Liver (tissue), 8 donors: ENCODE measurements at regions not wholly inside any gene's neighbourhood (a gene's known extent, or its start where the extent isn't known, plus 50 kb on each side); places are given as distances from the start of the nearest gene placed in this dataset.

Source experiments
- DNase-seq: peaks from one replicate; pipeline ENCODE4 v3.0.0-alpha.2; 2017; ENCODE audit warnings: low spot score
- H3K27ac ChIP-seq, 2 donors: one replicate each; pipeline ENCODE4 v1.7.0; 2013; ENCODE audit warnings: inconsistent platforms in 2 of 2, low read length in 2 of 2, control low read depth in 1 of 2, low read depth in 1 of 2, mild to moderate bottlenecking in 1 of 2
- H3K27me3 ChIP-seq, 4 donors: one replicate each; pipeline versions ENCODE4 v1.6.1 to v1.7.0; 2013; ENCODE audit warnings: low read length in 3 of 4, inconsistent platforms in 1 of 4, mild to moderate bottlenecking in 1 of 4, moderate library complexity in 1 of 4; ENCODE audit not compliant: control insufficient read depth in 4 of 4, insufficient read depth in 4 of 4
- H3K36me3 ChIP-seq, 4 donors: one replicate each; pipeline versions ENCODE4 v1.6.1 to v1.7.0; 2013; ENCODE audit warnings: low read length in 3 of 4, mild to moderate bottlenecking in 3 of 4, low read depth in 1 of 4, moderate library complexity in 1 of 4; ENCODE audit not compliant: control insufficient read depth in 4 of 4, insufficient read depth in 3 of 4
- H3K4me1 ChIP-seq, 4 donors: one replicate each; pipeline versions ENCODE4 v1.6.1 to v1.7.0; 2013; ENCODE audit warnings: low read length in 3 of 4, mild to moderate bottlenecking in 3 of 4, moderate library complexity in 1 of 4; ENCODE audit not compliant: control insufficient read depth in 4 of 4, insufficient read depth in 4 of 4
- H3K4me3 ChIP-seq, 3 donors: one replicate each; pipeline versions ENCODE4 v1.6.1 to v1.7.0; 2013; ENCODE audit warnings: low read length in 3 of 3, control low read depth in 1 of 3, low read depth in 1 of 3, mild to moderate bottlenecking in 1 of 3
- H3K9ac ChIP-seq, 2 donors: one replicate each; pipeline ENCODE4 v1.7.0; 2013; ENCODE audit warnings: low read length in 2 of 2, mild to moderate bottlenecking in 2 of 2, moderate library complexity in 2 of 2, control low read depth in 1 of 2, low read depth in 1 of 2
- H3K9me3 ChIP-seq, 4 donors: one replicate each; pipeline versions ENCODE4 v1.6.1 to v1.7.0; 2013; ENCODE audit warnings: low read length in 3 of 4; ENCODE audit not compliant: control insufficient read depth in 4 of 4
- CTCF ChIP-seq: fragments of 150-350 bp; IDR thresholded peaks from 2 replicates; pipeline ENCODE4 v1.5.1; 2017; ENCODE audit warnings: improper control_type of control experiment, low read depth, low read length; ENCODE audit not compliant: missing input control
- EGR1 ChIP-seq, 2 donors: IDR thresholded peaks; 2 replicates each; pipeline ENCODE4 v1.6.1; 2016 to 2018; ENCODE audit warnings: antibody characterized with exemption in 2 of 2, low read depth in 2 of 2
- FOXA1 ChIP-seq: IDR thresholded peaks from 2 replicates; pipeline ENCODE4 v1.6.1; 2016; ENCODE audit warnings: antibody characterized with exemption
- GABPA ChIP-seq, 2 donors: IDR thresholded peaks in 1 of 2; conservative IDR thresholded peaks in 1 of 2; 2 replicates each; pipeline ENCODE4 v1.6.1; 2016; ENCODE audit warnings: antibody characterized with exemption in 2 of 2, mild to moderate bottlenecking in 1 of 2, moderate library complexity in 1 of 2
- HNF4G ChIP-seq: IDR thresholded peaks from 2 replicates; pipeline ENCODE4 v1.6.1; 2016; ENCODE audit warnings: antibody characterized with exemption
- NR2F2 ChIP-seq: IDR thresholded peaks from 2 replicates; pipeline ENCODE4 v1.6.1; 2016; ENCODE audit warnings: antibody characterized with exemption
- RAD21 ChIP-seq, 2 donors: IDR thresholded peaks; 2 replicates each; pipeline ENCODE4 v1.6.1; 2016; ENCODE audit warnings: antibody characterized with exemption in 2 of 2, mild to moderate bottlenecking in 2 of 2
- REST ChIP-seq: IDR thresholded peaks from 2 replicates; pipeline ENCODE4 v1.6.1; 2016; ENCODE audit warnings: antibody characterized with exemption, mild to moderate bottlenecking
- RXRA ChIP-seq, 2 donors: IDR thresholded peaks; 2 replicates each; pipeline ENCODE4 v1.6.1; 2017 to 2018; ENCODE audit warnings: antibody characterized with exemption in 2 of 2, mild to moderate bottlenecking in 1 of 2
- SP1 ChIP-seq: IDR thresholded peaks from 2 replicates; pipeline ENCODE4 v1.6.1; 2018; ENCODE audit warnings: antibody characterized with exemption, mild to moderate bottlenecking
- TAF1 ChIP-seq: conservative IDR thresholded peaks from 2 replicates; pipeline ENCODE4 v1.6.1; 2016; ENCODE audit warnings: antibody characterized with exemption, mild to moderate bottlenecking
- YY1 ChIP-seq: IDR thresholded peaks from 2 replicates; pipeline ENCODE4 v1.6.1; 2016; ENCODE audit warnings: antibody characterized with exemption, mild to moderate bottlenecking
- ZBTB33 ChIP-seq: IDR thresholded peaks from 2 replicates; pipeline ENCODE4 v1.6.1; 2016; ENCODE audit warnings: antibody characterized with exemption
- WGBS: extraction: QIAGEN DNeasy Blood & Tissue Kit; methylation state at CpG from one replicate; pipeline ENCODE4 v1.1.7; 2013; 5-methylcytosine and 5-hydroxymethylcytosine counted together
- TF ChIP-seq, protein P1 (sequence below): IDR thresholded peaks from 2 replicates; pipeline ENCODE4 v1.6.1; 2016; ENCODE audit warnings: antibody characterized with exemption
- TF ChIP-seq, protein P2 (sequence below): IDR thresholded peaks from 2 replicates; pipeline ENCODE4 v1.6.1; 2016; ENCODE audit warnings: antibody characterized with exemption
- donor health status: healthy.
- donor health status: healthy.
- donor health status: healthy.
- donor health status: healthy.
- donor health status: healthy.

GRCh38 chr3:6560259-6560658 lies 300.7 kb upstream of the GRM7 start:
- Histone ChIP-seq H3K9ac (no peak overlapping the region), H3K9me3 (no peaks in the 10 kb centered on the region), H3K27me3 (no peaks in the 10 kb centered on the region), H3K36me3 (no peaks in the 10 kb centered on the region), H3K27ac (no peak overlapping the region), H3K4me1 (no peaks in the 10 kb centered on the region), H3K4me3 (no peak overlapping the region)
- 83% methylated on average over 6 of the region's 6 CpGs for WGBS
- no peak for DNase-seq
- no peak for TF ChIP-seq TAF1
- TF ChIP-seq YY1, result no peak
- TF ChIP-seq, protein P1, sequence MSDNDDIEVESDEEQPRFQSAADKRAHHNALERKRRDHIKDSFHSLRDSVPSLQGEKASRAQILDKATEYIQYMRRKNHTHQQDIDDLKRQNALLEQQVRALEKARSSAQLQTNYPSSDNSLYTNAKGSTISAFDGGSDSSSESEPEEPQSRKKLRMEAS, result no peak
- no peak for TF ChIP-seq EGR1 (IDR thresholded peaks at IDR 0.05; ENCODE audit: low read depth in 2 of 2)
- no peak for TF ChIP-seq ZBTB33
- TF ChIP-seq REST, result no peak
- TF ChIP-seq GABPA (IDR thresholded peaks at IDR 0.05 in 1 of 2, conservative IDR thresholded peaks at IDR 0.05 in 1 of 2), result no peak
- no peak for TF ChIP-seq NR2F2
- no peak for TF ChIP-seq SP1
- TF ChIP-seq RAD21 (IDR thresholded peaks at IDR 0.05), result no peak
- no peak for TF ChIP-seq HNF4G
- TF ChIP-seq CTCF, result no peak

GRCh38 chr3:6567241-6567640 lies 293.7 kb upstream of the GRM7 start:
- DNase-seq, result no peak
- Histone ChIP-seq H3K27me3 (no peaks in the 10 kb centered on the region), H3K9ac (no peak overlapping the region), H3K36me3 (no peaks in the 10 kb centered on the region), H3K27ac (no peak overlapping the region), H3K4me1 (no peaks in the 10 kb centered on the region), H3K9me3 (no peaks in the 10 kb centered on the region), H3K4me3 (no peak overlapping the region)
- no peak for TF ChIP-seq FOXA1
- no peak for TF ChIP-seq ZBTB33
- TF ChIP-seq RXRA (IDR thresholded peaks at IDR 0.05), result no peak
- TF ChIP-seq RAD21 (IDR thresholded peaks at IDR 0.05), result no peak
- TF ChIP-seq, protein P2, sequence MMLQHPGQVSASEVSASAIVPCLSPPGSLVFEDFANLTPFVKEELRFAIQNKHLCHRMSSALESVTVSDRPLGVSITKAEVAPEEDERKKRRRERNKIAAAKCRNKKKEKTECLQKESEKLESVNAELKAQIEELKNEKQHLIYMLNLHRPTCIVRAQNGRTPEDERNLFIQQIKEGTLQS, result no peak
- TF ChIP-seq, protein P1, result no peak
- TF ChIP-seq REST, result no peak
- no peak for TF ChIP-seq TAF1
